Lower leg skin (tissue), 3 donors: ENCODE measurements at regions not wholly inside any gene's neighbourhood (a gene's known extent, or its start where the extent isn't known, plus 50 kb on each side); places are given as distances from the start of the nearest gene placed in this dataset.

Experiments
- CTCF ChIP-seq, 3 donors: fragments of 450-650 bp; IDR thresholded peaks; one replicate each; pipeline ENCODE4 v1.5.1; 2016; ENCODE audit warnings: antibody characterized with exemption in 3 of 3, mild to moderate bottlenecking in 3 of 3, moderate library complexity in 2 of 3
- POLR2A ChIP-seq, 2 donors: fragments of 450-650 bp; IDR thresholded peaks; one replicate each; pipeline ENCODE4 v1.6.1; 2016 to 2017; ENCODE audit warnings: antibody characterized with exemption in 2 of 2, mild to moderate bottlenecking in 1 of 2, moderate library complexity in 1 of 2

- TF ChIP-seq CTCF (IDR thresholded peaks at IDR 0.05) (no peak), POLR2A (IDR thresholded peaks at IDR 0.05) (no peak)
Observed at GRCh38 chrY:18989356-18989755, 215.8 kb upstream of the HSFY2 start.
